ENCODE measurements at regions not wholly inside any gene's neighbourhood (a gene's known extent, or its start where the extent isn't known, plus 50 kb on each side); places are given as distances from the start of the nearest gene placed in this dataset.

DNA sequence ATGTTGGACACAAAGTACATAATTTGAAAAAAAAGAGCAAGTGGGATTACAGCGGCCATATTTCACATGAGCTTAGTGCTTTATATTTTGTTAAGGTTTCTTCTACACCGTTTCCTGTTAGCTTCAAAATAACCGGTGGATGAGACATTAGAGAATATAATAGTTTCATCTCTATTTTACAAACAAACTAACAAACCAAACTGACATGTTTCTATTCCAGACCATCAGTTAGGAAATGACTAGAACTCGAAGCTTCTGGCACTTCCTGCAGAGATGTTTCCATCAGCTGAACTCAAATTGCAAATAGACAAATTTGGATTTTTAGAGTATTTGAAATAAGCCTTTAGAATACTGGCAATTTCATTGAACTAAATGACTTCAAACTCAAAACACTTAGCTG is 86.5 kb downstream of the MTRR start:
- no peak for DNase-seq (ENCODE audit: low read depth)

DNA sequence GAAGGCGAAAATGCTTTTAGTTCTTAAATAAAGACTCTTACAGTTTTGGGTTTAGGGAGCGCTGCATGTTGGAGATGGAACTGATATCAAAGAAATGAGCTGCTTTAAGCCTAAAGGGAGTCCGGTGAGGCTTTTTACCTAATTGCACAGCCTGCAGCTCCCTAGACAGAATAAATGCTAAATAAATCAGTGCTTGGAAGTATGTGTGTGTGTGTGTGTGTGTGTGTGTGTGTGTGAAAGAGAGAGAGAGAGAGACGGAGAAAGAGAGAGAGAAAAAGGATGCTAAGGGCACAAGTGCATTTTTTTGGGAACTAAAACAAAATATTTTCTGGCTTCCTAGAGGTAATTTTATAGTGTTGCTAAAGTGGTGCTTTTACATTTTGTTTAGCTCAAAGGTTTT is 88.4 kb downstream of the MTRR start:
- DNase-seq (ENCODE audit: low read depth) = no peak

DNA sequence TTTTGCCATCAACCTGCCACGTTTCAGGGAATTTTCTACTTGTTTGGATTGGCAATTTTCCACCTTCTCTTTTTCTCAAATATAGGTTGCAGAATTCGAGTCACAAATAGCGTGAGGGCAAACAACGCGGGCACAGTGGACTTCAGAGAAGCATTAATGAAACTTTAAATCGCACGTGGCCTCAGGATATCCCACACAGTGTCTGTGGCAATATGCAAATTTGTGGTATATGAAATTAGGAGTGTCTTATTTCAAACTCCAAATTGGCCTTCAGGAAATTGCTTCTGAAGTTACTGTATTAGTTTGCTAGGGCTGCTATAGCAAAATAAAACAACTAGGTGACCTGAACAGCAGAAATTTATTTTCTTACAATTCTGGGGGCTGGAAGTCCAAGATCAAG is 91.2 kb downstream of the MTRR start:
- no peak for DNase-seq (ENCODE audit: low read depth)

DNA sequence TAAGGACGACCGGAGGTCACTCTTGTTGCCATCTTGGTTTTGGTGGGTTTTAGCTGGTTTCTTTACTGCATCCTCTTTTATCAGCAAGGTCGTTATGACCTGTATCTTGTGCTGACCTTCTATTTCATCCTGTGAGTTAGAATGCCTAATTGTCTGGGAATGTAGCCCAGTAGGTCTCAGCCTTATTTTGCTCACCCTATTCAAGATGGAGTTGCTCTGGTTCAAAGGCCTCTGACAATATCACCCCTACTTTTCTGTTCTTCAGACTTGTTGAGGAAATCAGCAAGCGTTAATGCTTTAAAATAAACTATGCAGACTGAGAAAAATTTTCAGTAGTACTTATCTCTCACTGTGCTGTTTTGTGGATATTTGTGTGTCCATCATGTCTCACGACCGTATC is 92.6 kb downstream of the MTRR start:
- DNase-seq (ENCODE audit: low read depth) = no peak

DNA sequence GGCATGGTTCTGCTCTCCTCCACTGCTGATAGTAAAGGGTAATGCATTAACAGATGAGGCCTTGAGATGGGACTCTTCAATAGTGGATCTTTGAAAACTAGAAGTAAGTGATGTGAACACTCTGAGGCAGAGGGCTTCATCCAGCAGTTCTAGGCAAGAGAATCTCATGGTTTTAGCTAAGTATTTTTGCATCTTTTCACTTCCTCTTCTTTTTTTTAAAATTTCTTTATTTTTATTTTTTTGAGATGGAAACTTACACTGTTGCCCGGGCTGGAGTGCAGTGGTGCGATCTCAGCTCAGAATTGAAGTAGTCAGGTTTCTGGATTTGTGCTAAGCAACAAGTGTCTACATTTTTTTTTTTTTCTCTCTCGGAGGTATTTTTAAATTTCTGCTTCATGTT is 101.9 kb downstream of the MTRR start:
- DNase-seq (ENCODE audit: low read depth) = no peak

DNA sequence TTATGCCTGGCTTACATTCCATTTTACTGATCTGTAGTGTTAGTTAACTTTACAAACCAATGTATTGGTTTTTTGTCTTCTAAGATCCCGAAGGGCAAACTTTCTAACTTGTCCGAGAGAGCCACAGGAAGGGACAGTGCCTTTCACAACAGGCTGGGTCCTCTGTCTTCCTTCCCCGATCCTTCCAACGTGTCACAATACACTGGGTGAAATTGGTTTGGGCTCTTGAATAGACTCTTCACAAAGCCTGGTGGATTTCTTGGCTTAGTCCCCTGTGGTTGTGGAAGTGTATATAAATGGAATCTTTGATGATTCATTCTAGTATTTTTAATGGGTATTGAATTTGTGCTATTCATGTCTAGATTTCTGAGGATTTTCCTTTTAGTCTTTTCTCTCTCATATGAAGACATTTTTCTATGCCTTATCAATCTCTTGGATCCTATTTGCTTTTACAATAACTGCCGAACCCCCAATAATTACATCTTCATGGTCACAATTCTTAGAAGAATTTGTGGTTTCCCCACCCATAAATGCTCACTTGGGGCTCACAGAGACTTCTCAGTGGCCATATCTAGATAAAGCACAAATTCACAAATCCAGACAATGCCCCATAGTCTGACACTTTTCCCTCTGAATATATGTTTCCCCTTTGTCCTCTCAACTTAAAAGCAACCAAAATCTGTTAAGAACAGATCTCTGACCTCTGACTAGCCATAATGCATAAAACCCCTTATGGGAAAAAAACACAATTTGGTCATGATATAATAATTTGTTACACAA is 107.7 kb downstream of the MTRR start:
- no peak for DNase-seq (ENCODE audit: low read depth)

DNA sequence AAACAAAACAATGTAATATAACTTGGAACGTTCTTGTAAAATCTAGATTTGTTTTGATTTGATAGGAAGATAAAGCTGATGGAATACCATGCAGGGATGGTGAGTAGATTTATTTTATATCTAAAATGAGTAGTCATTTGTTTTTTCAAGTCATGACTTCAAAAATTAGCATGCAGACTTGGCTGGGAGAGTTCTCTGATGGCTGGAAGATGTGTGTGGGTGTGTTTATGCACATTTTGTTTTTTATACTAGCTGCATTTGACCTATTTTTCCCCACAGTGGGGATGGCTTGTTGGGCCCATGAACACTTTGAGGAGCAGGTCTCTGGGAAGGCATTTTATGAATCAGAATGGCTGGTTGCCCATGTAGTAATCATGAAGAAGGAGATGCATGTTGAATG is 109.2 kb downstream of the MTRR start:
- no peak for DNase-seq (ENCODE audit: low read depth)

DNA sequence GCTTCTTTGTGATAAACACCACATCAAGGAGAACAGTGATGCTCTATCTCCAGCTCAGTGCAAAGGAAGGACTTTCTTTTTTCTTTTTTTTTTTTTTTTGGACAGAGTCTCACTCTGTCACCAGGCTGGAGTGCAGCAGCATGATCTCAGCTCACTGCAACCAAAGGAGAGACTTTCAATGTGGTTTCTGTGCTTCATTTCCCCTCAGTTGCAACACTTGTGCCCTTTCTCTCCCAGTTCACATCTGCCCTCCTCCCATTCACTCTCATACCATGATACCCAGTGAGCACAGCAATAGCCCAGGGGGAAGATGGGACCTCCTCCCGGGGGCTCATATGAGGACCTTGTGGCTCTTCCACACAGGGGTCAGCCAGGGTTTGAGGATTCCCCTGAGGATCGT is 110.0 kb downstream of the MTRR start:
- DNase-seq (ENCODE audit: low read depth) = no peak

DNA sequence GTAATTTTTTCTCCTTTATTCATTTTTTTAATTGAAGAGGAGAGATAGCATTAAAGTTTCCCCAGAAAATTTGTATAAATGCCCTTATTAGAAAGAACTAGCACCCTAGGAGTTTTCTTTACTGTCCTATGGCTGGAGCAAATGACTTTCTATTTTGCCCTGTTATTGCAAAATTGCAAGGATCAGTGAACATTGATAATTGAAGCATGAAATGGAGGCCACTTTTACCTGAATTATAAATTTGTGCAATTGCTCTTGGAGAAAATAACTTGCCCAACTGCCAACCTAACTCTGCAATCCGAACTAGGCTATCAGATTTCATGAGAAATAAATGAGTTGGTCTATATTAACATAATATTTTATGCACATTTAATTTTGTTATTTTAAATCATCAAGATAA is 111.9 kb downstream of the MTRR start:
- no peak for DNase-seq (ENCODE audit: low read depth)

DNA sequence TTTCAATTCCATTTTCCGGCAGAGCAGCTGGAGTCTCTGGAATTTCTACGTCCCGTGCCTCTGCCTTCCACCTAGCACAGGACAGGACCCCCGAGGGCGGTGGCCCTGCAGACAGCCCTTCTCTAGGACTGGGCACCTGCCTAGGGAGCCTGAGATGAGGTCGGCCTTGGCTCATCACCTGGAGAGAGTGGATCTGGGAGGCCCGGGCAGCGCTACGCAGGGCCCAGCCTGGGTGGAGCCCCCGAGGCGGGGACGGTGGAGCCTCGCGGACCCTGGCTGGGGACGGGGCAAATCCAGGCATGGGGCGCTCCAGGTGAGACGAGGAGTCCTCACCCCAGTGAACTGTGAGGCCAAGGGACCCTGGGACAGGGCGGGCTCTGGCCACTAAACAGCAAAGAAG is 114.5 kb downstream of the MTRR start:
- DNase-seq (ENCODE audit: low read depth) = no peak

DNA sequence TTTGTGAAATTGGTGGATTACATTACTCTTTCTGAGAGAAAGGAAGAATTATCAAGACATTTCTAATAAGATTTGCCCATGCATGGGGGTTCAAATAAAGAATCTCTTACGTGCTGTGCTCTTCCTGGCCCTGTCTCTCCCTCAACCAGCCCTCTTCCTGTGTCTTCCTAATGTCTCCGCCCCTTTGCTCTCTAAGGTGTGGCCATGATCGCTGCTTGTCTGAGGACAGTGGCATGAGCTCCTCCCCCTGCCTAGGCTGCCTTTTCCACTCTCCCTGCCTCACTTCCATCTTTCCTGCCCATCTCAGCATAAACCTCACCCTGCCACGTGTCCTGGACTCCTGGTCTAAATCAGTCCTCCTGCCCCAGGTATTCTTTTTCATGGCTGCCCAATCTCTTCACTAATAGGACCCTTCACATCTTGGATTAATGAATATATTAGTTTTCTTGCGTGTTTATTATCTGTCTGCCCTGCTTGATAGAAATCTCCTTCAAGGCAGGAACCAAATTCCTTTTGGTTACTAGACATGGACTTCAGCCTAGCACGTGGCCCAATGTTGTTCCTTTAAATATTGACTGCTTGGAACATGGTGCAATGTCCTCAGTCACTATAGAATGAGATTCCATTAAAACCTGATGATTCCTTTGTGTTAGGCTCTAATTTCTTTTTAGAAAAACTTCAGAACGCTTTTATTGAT is 122.3 kb downstream of the MTRR start:
- no peak for DNase-seq (ENCODE audit: low read depth)

DNA sequence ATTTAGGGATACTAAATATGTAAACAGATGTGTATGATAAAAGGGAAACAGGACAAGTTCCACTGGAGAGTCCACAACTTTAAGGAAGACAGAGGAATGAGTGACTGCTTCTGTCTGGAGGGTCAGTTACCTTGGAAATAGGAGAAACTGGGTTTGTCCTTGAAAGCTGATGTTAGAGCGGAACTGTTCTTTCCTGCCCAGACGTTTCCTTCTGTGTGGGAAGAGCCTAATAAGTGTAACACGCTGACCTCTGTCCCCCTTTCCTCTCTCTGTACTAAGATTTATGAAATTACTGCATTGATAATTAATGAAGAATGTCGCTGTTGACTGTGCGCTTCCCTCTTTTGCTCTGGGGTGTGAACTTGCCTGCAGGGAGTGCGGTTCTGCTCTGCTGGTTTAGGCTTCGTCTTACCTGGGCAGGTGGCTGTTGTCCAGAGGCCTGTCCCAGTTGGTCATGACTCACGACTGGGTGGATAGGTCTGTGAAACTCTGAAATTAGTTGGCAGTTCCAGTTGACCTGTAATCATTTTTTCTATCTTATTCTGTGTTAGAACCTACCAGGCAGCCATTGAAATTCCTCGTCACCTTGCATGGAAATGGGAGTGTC is 126.8 kb downstream of the MTRR start:
- DNase-seq (ENCODE audit: low read depth) = no peak

DNA sequence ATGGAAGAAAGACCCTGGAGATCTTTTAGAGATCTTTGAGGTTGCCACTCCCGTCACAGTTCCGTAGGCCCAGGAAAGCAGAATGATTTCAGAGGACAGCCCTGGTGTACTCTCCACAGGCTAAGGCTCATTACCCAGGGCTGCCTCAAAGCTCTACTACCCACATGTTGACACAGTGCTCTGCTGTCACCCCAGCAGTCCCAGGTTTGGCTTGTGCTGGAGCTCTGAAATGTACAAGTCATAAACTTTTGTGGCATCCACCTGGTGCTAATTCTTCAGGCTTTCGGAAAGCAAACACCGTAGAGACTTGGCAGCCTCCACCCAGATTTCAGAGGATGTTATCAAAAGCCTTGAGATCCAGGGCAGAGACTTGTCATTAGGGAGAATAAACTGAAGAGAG is 136.5 kb downstream of the MTRR start:
- no peak for DNase-seq (ENCODE audit: low read depth)

DNA sequence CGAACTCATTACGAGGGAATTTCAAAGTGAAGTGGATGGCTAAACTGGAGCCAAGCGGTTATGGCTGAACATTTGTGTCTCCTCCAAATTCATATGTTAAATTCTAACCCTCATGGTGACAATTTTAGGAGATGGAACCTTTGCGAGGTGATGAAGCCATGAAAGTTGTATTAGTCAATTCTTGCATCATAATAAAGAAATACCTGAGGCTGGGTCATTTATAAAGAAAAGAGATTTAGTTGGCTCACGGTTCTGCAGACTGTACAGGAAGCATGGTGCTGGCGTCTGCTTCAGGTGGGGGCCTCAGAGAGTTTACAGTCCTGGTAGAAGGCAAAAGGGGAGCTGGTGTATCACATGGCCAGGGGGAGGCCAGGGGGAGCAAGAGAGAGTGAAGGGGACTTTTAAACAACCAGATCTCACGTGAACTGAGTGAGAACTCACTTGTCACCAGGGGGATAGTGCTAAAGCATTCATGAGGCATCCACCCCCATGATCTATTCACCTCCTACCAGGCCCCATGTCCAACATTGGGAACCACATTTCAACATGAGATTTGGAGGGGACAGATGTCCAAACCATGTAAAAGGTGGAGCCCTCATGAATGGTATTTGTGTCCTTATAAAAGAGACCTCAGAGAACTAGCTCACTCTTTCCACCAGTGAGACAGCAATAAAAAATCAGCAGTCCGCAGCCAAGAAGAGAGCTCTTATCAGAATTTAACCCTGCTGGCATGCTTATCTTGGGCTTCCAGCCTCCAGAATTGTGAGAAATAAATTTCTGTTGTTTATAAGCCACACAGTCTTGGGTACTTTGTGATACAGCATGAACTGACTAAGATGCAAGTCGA is 143.4 kb downstream of the MTRR start:
- no peak for DNase-seq (ENCODE audit: low read depth)

DNA sequence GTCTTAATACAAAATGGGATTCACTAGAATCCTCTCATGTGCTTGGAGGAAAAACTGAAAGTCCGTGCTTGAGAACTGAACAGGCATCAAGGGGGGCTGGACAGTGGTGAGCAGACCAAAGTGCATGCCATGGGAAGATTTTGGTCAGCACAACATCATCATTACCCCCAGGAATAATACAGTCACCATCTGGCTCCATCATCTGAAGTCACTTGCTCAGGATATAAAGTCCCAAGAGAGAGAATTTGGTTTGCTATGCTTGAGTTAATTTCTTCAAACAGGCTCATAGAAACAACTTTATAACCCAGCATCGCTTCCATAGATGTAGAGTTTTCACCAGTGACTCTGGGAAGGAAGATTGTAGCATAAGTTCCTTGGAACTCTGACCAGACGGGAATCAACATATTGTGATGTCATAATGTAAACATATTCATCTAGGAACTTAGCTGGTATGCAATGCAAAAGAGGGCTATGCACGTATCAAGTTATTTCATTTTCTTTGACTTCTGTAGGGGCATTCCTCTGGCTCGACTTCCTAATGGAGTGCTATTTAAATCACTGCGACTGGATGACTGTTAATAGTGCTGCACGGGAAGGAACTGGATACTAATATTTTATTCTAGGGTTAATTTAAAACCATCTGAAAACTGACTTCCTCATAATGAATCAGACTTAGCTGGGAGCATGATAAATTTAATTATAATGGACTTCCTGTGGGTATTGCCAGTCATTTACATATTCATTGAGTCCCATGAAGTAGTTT is 145.2 kb downstream of the MTRR start:
- no peak for DNase-seq (ENCODE audit: low read depth)

DNA sequence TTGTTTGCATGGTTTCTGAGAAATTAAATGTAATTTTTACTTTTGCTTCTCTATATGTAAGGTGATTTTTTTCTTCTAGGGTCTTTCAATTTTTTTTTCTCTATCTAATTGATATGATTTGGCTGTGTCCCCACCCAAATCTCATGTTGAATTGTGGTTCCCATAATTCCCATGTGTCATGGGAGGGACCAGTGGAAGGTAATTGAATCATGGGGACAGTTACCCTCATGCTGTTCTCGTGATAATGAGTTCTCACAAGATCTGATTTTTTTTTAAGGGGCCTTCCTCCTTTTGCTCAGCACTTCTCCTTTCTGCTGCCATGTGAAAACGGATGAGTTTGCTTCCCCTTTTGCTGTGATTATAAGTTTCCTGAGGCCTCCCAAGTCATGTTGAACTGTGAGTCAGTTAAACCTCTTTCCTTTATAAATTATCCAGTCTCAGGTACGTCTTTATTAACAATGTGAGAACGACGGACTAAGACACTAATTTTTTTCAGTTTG is 150.8 kb downstream of the MTRR start:
- DNase-seq (ENCODE audit: low read depth) = no peak

DNA sequence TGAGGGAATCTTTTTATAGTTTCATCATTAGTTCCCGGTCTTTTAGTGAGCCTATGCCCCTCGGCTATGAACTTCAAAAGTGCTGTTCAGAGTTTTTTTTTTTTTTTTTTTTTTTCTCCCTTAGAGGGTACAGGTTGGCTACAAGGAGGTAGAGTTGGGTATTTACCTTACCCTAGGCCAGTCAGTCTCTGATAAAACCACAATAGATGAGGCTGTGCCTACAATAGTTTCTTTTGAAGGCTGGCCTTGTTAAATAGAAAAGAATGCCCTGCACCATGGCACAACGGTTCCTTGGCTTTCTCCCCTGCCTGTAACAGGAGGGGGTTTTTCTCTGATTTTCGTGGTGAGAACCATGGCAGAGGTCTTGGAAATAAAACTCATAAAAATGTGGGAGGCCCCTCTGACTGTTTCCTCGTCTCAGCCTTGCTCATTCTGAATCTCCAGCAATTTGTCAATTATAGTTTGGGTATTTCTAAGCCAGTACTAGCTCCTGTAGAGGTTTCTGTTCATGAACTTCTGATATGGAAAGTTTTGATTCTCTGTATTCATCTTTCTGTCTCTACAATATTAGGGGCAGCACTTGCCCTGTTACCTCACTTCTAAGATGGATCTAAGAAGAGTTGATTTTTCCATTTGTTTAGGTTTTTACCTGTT is 152.0 kb downstream of the MTRR start:
- DNase-seq (ENCODE audit: low read depth) = no peak

DNA sequence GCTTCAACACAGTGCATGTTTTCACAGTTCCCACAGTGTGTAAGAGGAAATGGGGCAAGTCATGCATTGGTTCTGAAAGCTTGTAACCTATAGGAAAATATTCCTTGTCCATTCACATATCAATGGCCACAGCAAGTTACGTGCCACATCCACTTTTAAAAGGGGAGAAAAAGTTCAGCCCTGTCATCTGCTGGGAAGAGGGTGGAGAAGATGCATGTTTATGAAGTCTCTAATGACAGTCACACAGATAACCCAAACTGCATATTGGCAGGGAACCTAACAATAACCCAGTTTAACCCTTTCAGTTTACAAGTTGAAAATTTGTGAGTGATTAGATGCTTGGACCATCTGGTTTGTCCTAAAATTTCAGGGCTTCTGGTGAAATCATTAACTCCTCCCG is 159.3 kb downstream of the MTRR start:
- DNase-seq (ENCODE audit: low read depth) = no peak

DNA sequence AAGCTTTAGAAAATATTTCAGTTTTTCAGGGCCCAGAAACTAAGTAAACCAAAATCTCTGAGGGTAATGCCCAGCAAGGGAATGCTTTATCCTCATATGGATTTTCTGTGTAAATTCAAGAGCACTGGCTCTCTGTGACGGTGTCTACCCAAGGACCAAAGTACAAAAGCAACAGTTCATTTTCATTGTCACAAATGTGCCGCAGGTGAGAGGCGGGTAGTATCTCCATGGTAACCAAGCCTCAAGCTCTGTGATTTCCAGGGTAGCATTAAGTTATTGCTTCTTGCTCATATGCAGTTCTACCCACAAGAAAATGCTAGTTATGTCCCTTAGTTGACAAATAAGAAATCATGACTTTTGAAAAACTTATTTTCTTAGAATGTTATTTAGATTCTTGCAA is 164.3 kb downstream of the MTRR start:
- DNase-seq (ENCODE audit: low read depth) = no peak

DNA sequence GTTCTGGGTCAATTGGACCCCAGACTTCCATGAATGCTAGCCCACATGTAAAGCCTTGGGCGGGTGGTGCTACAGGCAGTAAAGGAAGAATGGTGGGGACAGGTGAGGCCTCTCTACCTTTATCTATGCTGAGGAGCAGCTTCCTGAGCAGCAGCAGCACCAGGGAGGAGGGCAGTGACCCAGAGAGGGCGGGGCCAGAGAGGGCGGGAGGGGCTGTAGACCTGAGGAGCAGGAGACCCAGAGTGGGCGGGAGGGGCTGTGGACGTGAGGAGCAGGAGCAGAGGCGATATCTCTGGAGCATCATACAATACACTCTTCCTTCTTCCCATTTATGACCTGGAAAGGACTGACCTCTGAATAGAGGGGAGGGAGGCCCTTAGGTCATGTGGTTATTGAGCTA is 165.9 kb downstream of the MTRR start:
- DNase-seq (ENCODE audit: low read depth) = no peak

DNA sequence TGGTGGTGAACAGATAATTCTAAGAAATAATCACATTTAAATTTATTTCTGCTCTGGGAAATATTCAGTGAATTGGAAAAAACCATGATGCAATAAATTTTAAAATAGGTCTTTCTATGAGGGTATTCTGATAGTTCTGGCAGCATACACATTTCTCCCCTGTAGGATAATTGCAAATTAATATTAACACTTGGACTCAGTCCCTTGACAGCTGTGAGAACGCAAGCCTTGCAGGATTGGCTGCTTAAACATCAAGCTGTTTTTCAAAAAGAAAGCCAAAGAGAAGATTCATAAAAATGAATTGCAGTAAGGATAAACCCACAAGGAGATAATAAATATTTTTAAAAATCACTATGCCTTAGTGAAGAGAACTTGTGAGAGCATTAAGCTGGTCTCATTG is 180.0 kb downstream of the MTRR start:
- DNase-seq (ENCODE audit: low read depth) = no peak

Measured in stimulated activated CD8-positive, alpha-beta memory T cell treated with anti-CD3 and anti-CD28 coated beads, Interleukin-7, amount 100 ng/mL, for 24 hours (primary cell).